B cell (primary cell): ENCODE measurements at regions not wholly inside any gene's neighbourhood (a gene's known extent, or its start where the extent isn't known, plus 50 kb on each side); places are given as distances from the start of the nearest gene placed in this dataset.

Source experiments
- ATAC-seq: fragments of 200-7000 bp; cut with Tn5 transposase; one replicate; pipeline ENCODE4 v1.10.0; 2021; ENCODE audit warnings: low read depth, mild to moderate bottlenecking, moderate number of reproducible peaks, moderate library complexity
- CTCF ChIA-PET: fragments of 350-600 bp; sonication (Branson Sonifier 250); formaldehyde crosslinking; loops from one replicate; lab custom pipeline; 2021; ENCODE audit warnings: antibody characterized with exemption, inconsistent platforms; lab: Charles Lee
- POLR2A ChIA-PET: fragments of 350-600 bp; sonication (Branson Sonifier 250); formaldehyde crosslinking; loops from one replicate; lab custom pipeline; 2021; ENCODE audit warnings: antibody characterized with exemption; lab: Charles Lee
- DNase-seq: peaks from one replicate; pipeline ENCODE4 v3.0.0; 2013
- H2AFZ ChIP-seq: 2 replicates; pipeline ENCODE4 v1.6.1; 2012; ENCODE audit warnings: mild to moderate bottlenecking, low read depth, low read length; ENCODE audit not compliant: insufficient read depth, poor library complexity, severe bottlenecking
- H3K27ac ChIP-seq, 2 donors: 1 replicate in 1 of 2; 2 replicates in 1 of 2; pipeline ENCODE4 v1.5.1; 2012 to 2013; ENCODE audit warnings: low read length in 2 of 2, mild to moderate bottlenecking in 2 of 2, moderate library complexity in 1 of 2
- H3K27me3 ChIP-seq, 4 experiments: fragments of 200-600 bp in 1 of 4; sonication (generic) in 1 of 4; replicated peaks in 1 of 4; 1 replicate in 2 of 4; 2 replicates in 2 of 4; pipeline versions ENCODE4 v1.6.1 to v1.7.0; 2013 to 2016; ENCODE audit warnings: low read length in 3 of 4, mild to moderate bottlenecking in 2 of 4, mixed read lengths in 1 of 4, moderate library complexity in 1 of 4; ENCODE audit not compliant: insufficient read depth in 4 of 4, control insufficient read depth in 3 of 4; ENCODE audit errors: control extremely low read depth in 1 of 4
- H3K36me3 ChIP-seq, 2 experiments: replicated peaks in 1 of 2; 1 replicate in 1 of 2; 2 replicates in 1 of 2; pipeline versions ENCODE4 v1.6.1 to v1.7.1; 2013; ENCODE audit warnings: low read length in 1 of 2; ENCODE audit not compliant: insufficient read depth in 2 of 2, control insufficient read depth in 1 of 2; ENCODE audit errors: control extremely low read depth in 1 of 2, extremely low read depth in 1 of 2
- H3K4me1 ChIP-seq, 2 donors: fragments of 200-600 bp in 1 of 2; sonication (generic) in 1 of 2; 1 replicate in 1 of 2; 2 replicates in 1 of 2; pipeline versions ENCODE4 v1.5.1 to v1.6.1; 2013 to 2017; ENCODE audit warnings: low read length in 2 of 2; ENCODE audit not compliant: control insufficient read depth in 2 of 2, insufficient read depth in 2 of 2
- H3K4me2 ChIP-seq: replicated peaks from 2 replicates; pipeline ENCODE3; 2012; ENCODE audit warnings: mild to moderate bottlenecking, low read depth, low read length; ENCODE audit not compliant: poor library complexity, severe bottlenecking
- H3K4me3 ChIP-seq, 5 experiments: fragments of 200-600 bp in 1 of 5; sonication (generic) in 1 of 5; 1 replicate in 3 of 5; 2 replicates in 2 of 5; pipeline versions ENCODE4 v1.5.1 to v1.7.0; 2011 to 2016; ENCODE audit warnings: low read length in 4 of 5, mild to moderate bottlenecking in 4 of 5, low read depth in 2 of 5, control low read depth in 1 of 5, moderate library complexity in 1 of 5; ENCODE audit not compliant: insufficient read depth in 1 of 5; ENCODE audit errors: control extremely low read depth in 1 of 5, extremely low read depth in 1 of 5
- H3K79me2 ChIP-seq: fragments of 200-600 bp; sonication (generic); one replicate; pipeline ENCODE4 v1.6.0; 2016; ENCODE audit warnings: low read length; ENCODE audit not compliant: control insufficient read depth, insufficient read depth
- H3K9ac ChIP-seq: fragments of 200-600 bp; sonication (generic); 2 replicates; pipeline ENCODE4 v1.6.1; 2017; ENCODE audit warnings: mild to moderate bottlenecking, low read length, moderate library complexity
- H3K9me3 ChIP-seq, 3 donors: one replicate each; pipeline versions ENCODE4 v1.6.1 to v1.7.1; 2013; ENCODE audit warnings: low read length in 2 of 3; ENCODE audit not compliant: control insufficient read depth in 2 of 3, insufficient read depth in 1 of 3; ENCODE audit errors: control extremely low read depth in 1 of 3
- H4K20me1 ChIP-seq: 2 replicates; pipeline ENCODE4 v1.6.0; 2012; ENCODE audit warnings: mild to moderate bottlenecking, low read length; ENCODE audit not compliant: insufficient read depth, control insufficient read depth, poor library complexity, severe bottlenecking
- H3K27ac Mint-ChIP-seq: one replicate; pipeline ENCODE4 v1.8.0; 2021; ENCODE audit warnings: mixed read lengths
- H3K27me3 Mint-ChIP-seq: one replicate; pipeline ENCODE4 v1.8.0; 2021; ENCODE audit warnings: mixed read lengths
- H3K4me1 Mint-ChIP-seq: one replicate; pipeline ENCODE4 v1.8.0; 2021; ENCODE audit warnings: mixed read lengths
- H3K4me3 Mint-ChIP-seq: one replicate; pipeline ENCODE4 v1.8.0; 2021; ENCODE audit warnings: mixed read lengths
- H3K9me3 Mint-ChIP-seq: one replicate; pipeline ENCODE4 v1.8.0; 2022; ENCODE audit warnings: mixed read lengths; ENCODE audit not compliant: insufficient read depth
- EZH2 ChIP-seq: IDR thresholded peaks from 2 replicates; pipeline ENCODE4 v1.6.1; 2012; ENCODE audit warnings: borderline replicate concordance, low read depth, mild to moderate bottlenecking, moderate library complexity, low read length; ENCODE audit not compliant: insufficient read depth, poor library complexity, severe bottlenecking
- WGBS: methylation state at CpG from one replicate; pipeline ENCODE4 v1.1.5; 2013; ENCODE audit warnings: missing lambda C conversion rate; ENCODE audit not compliant: insufficient coverage; 5-methylcytosine and 5-hydroxymethylcytosine counted together
- intact Hi-C: fragments of 100-400 bp; cut with micrococcal nuclease; formaldehyde crosslinking; loops from one replicate; pipeline ENCODE4 v1.10.0; 2022
- TF ChIP-seq, protein P1 (sequence below): fragments of 200-600 bp; IDR thresholded peaks from one replicate; pipeline ENCODE4 v1.8.0; 2022; ENCODE audit warnings: antibody characterized with exemption, mild to moderate bottlenecking

DNA sequence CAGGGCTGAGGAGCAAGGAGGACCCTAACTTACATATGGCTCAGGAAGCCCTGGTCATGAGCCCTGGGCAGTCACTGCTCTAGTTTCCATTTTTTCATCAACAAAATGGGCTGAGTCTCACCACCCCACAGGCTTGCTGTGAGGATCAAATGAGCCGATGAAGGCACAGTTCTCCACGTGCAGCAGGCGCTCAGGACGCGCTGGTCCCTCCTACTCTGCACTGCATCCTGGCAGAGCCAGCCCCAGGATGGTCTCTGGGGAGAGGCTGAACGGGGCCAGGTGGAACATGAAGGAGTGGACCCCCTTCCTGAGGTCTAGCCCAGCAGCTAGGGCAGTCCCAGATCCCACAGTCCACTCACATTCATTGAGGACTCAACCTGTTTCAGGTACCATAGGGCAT, 349.3 kb downstream of the PTPRU start:
- ATAC-seq (no peak), DNase-seq (no peak)
- Mint-ChIP-seq H3K4me1 (no peaks in the 10 kb centered on the region), H3K4me3 (no peak overlapping the region), H3K27me3 (peaks cover 7% of the 10 kb centered on the region), H3K27ac (no peak overlapping the region), H3K9me3 (peaks cover 11% of the 10 kb centered on the region)
- Histone ChIP-seq H3K9ac (no peak overlapping the region), H3K79me2 (no peaks in the 10 kb centered on the region), H4K20me1 (no peaks in the 10 kb centered on the region), H3K27me3 (peaks cover 0 to 4% (median 0%) of the 10 kb centered on the region in 4 experiments), H2AFZ (no peak overlapping the region), H3K36me3 (no peaks in the 10 kb centered on the region), H3K4me1 (no peaks in the 10 kb centered on the region), H3K27ac (no peak overlapping the region), H3K4me2 (no peak overlapping the region), H3K9me3 (peaks cover 0 to 6% (median 0%) of the 10 kb centered on the region in 3 donors), H3K4me3 (no peak overlapping the region)
- 89% methylated on average over 5 of the region's 6 CpGs for WGBS
- POLR2A ChIA-PET, result no interaction called here
- CTCF ChIA-PET, result no interaction called here
- intact Hi-C loops, result no loop called here
- TF ChIP-seq, protein P1, sequence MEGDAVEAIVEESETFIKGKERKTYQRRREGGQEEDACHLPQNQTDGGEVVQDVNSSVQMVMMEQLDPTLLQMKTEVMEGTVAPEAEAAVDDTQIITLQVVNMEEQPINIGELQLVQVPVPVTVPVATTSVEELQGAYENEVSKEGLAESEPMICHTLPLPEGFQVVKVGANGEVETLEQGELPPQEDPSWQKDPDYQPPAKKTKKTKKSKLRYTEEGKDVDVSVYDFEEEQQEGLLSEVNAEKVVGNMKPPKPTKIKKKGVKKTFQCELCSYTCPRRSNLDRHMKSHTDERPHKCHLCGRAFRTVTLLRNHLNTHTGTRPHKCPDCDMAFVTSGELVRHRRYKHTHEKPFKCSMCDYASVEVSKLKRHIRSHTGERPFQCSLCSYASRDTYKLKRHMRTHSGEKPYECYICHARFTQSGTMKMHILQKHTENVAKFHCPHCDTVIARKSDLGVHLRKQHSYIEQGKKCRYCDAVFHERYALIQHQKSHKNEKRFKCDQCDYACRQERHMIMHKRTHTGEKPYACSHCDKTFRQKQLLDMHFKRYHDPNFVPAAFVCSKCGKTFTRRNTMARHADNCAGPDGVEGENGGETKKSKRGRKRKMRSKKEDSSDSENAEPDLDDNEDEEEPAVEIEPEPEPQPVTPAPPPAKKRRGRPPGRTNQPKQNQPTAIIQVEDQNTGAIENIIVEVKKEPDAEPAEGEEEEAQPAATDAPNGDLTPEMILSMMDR, result no peak
- TF ChIP-seq EZH2, result no peak

GRCh38 chr1:29585201-29585600, 348.9 kb downstream of the PTPRU start:
- Histone ChIP-seq H3K9ac (no peak overlapping the region), H3K4me3 (no peak overlapping the region), H3K27me3 (peaks cover 0 to 4% (median 0%) of the 10 kb centered on the region in 4 experiments), H4K20me1 (no peaks in the 10 kb centered on the region), H3K36me3 (no peaks in the 10 kb centered on the region), H3K4me2 (no peak overlapping the region), H3K9me3 (peaks cover 0 to 6% (median 0%) of the 10 kb centered on the region in 3 donors), H3K79me2 (no peaks in the 10 kb centered on the region), H3K27ac (no peak overlapping the region), H3K4me1 (no peaks in the 10 kb centered on the region), H2AFZ (no peak overlapping the region)
- CTCF ChIA-PET, result no interaction called here
- intact Hi-C loops, result no loop called here
- no peaks in the 10 kb centered on the region for H3K4me1 Mint-ChIP-seq
- POLR2A ChIA-PET, result no interaction called here
- H3K27ac Mint-ChIP-seq, result no peak overlapping the region
- peaks cover 11% of the 10 kb centered on the region for H3K9me3 Mint-ChIP-seq
- DNase-seq, result no peak
- no peak overlapping the region for H3K4me3 Mint-ChIP-seq
- no peak for TF ChIP-seq EZH2
- TF ChIP-seq, protein P1, result no peak
- 82% methylated on average over 6 of the region's 7 CpGs for WGBS
- peaks cover 7% of the 10 kb centered on the region for H3K27me3 Mint-ChIP-seq
- no peak for ATAC-seq
